HTR-8/SVneo (cell line): ENCODE measurements at regions not wholly inside any gene's neighbourhood (a gene's known extent, or its start where the extent isn't known, plus 50 kb on each side); places are given as distances from the start of the nearest gene placed in this dataset.
"Not testable (repeated sequence)": the region's sequence is repeated elsewhere in the genome, so short reads cannot be mapped to it uniquely, and the experiment has no call there.

Experiments
- DNase-seq: peaks from one replicate; pipeline ENCODE4 v3.0.0; 2011; ENCODE audit warnings: low spot score, mixed read lengths; ENCODE audit not compliant: insufficient read length
- FAIRE-seq: peaks from 2 replicates; lab custom pipeline; 2011; peaks lifted over from hg19 to GRCh38; lab: Jason Lieb, UNC

- DNase-seq: no peak
- no peak for FAIRE-seq
These were observed 333.0 kb downstream of the NSUN3 start for GRCh38 chr3:94395851-94396250.

- DNase-seq: no peak
- no peak for FAIRE-seq
These were observed 335.2 kb downstream of the NSUN3 start for GRCh38 chr3:94398036-94398435.

GRCh38 chr3:94401466-94401865 lies 338.6 kb downstream of the NSUN3 start:
- no peak for FAIRE-seq
- no peak for DNase-seq

- DNase-seq: no peak
- no peak for FAIRE-seq
These were observed 339.3 kb downstream of the NSUN3 start for GRCh38 chr3:94402126-94402525.

GRCh38 chr3:94405258-94406035 lies 342.6 kb downstream of the NSUN3 start:
- DNase-seq (no peak), FAIRE-seq (no peak)

- FAIRE-seq (no peak), DNase-seq (no peak)
These were observed 343.7 kb downstream of the NSUN3 start for GRCh38 chr3:94406595-94406994.

- not testable (repeated sequence) for DNase-seq
These were observed 350.1 kb downstream of the NSUN3 start for GRCh38 chr3:94412936-94413335.

GRCh38 chr3:94413336-94414108 lies 350.7 kb downstream of the NSUN3 start:
- no peak for DNase-seq

More at GRCh38 chr3:94412936-94413335, 350.1 kb downstream of the NSUN3 start:
- not testable (repeated sequence) for FAIRE-seq

GRCh38 chr3:94414418-94414817 lies 351.6 kb downstream of the NSUN3 start:
- FAIRE-seq: no peak
- DNase-seq: no peak

More at GRCh38 chr3:94413336-94414108, 350.7 kb downstream of the NSUN3 start:
- no peak for FAIRE-seq

GRCh38 chr3:94416768-94417167 lies 353.9 kb downstream of the NSUN3 start:
- FAIRE-seq (no peak), DNase-seq (no peak)

GRCh38 chr3:94417963-94418455 lies 355.1 kb downstream of the NSUN3 start:
- FAIRE-seq: no peak
- no peak for DNase-seq

- DNase-seq (no peak), FAIRE-seq (no peak)
These were observed 358.1 kb downstream of the NSUN3 start for GRCh38 chr3:94420931-94421330.

- DNase-seq (no peak), FAIRE-seq (no peak)
These were observed 360.7 kb downstream of the NSUN3 start for GRCh38 chr3:94423578-94423977.

- FAIRE-seq: no peak
- DNase-seq: no peak
These were observed 366.7 kb downstream of the NSUN3 start for GRCh38 chr3:94429517-94429916.

- no peak for DNase-seq
- FAIRE-seq: no peak
These were observed 369.2 kb downstream of the NSUN3 start for GRCh38 chr3:94431876-94432570.

GRCh38 chr3:94433811-94434210 lies 370.9 kb downstream of the NSUN3 start:
- FAIRE-seq (no peak), DNase-seq (no peak)

GRCh38 chr3:94440767-94441493 lies 378.1 kb downstream of the NSUN3 start:
- peak; percentile 69 for FAIRE-seq
- DNase-seq: peak; percentile 51

GRCh38 chr3:94441494-94441847 lies 378.6 kb downstream of the NSUN3 start:
- no peak for DNase-seq
- FAIRE-seq: no peak

GRCh38 chr3:94453864-94454263 lies 391.0 kb downstream of the NSUN3 start:
- FAIRE-seq (no peak), DNase-seq (no peak)

- FAIRE-seq (no peak), DNase-seq (no peak)
These were observed 396.3 kb downstream of the NSUN3 start for GRCh38 chr3:94459167-94459566.
